SK-N-SH treated with all-trans-retinoic acid at 6 μM for 48 hours (cell line): ENCODE measurements at regions not wholly inside any gene's neighbourhood (a gene's known extent, or its start where the extent isn't known, plus 50 kb on each side); places are given as distances from the start of the nearest gene placed in this dataset.
"Not testable (repeated sequence)": the region's sequence is repeated elsewhere in the genome, so short reads cannot be mapped to it uniquely, and the experiment has no call there.

Experiments
- ATAC-seq: fragments of 200-7000 bp; cut with Tn5 transposase; 3 replicates; pipeline ENCODE4 v1.9.1; 2020; ENCODE audit warnings: mild to moderate bottlenecking, moderate library complexity
- ARNTL ChIP-seq: fragments of 450-650 bp; formaldehyde crosslinking; IDR thresholded peaks from 2 replicates; pipeline ENCODE4 v1.5.0; 2020; ENCODE audit warnings: low read depth, mild to moderate bottlenecking, moderate library complexity, borderline replicate concordance
- CREB5 ChIP-seq: fragments of 250-450 bp; sonication (Bioruptor Pico); IDR thresholded peaks from 2 replicates; pipeline ENCODE4 v1.5.1; 2020; ENCODE audit warnings: low read depth, mild to moderate bottlenecking, moderate library complexity
- CSDC2 ChIP-seq: fragments of 250-450 bp; sonication (Bioruptor Pico); IDR thresholded peaks from 2 replicates; pipeline ENCODE4 v1.5.0; 2020; ENCODE audit warnings: mild to moderate bottlenecking, moderate library complexity
- CSRNP3 ChIP-seq: fragments of 250-450 bp; sonication (Bioruptor Pico); IDR thresholded peaks from 2 replicates; pipeline ENCODE4 v1.5.1; 2021; ENCODE audit warnings: mild to moderate bottlenecking, moderate library complexity
- ESRRG ChIP-seq: fragments of 250-450 bp; sonication (Bioruptor Pico); IDR thresholded peaks from 2 replicates; pipeline ENCODE4 v1.6.1; 2021; ENCODE audit warnings: mild to moderate bottlenecking
- GLIS3 ChIP-seq: fragments of 250-450 bp; sonication (Bioruptor Pico); IDR thresholded peaks from 2 replicates; pipeline ENCODE4 v1.5.0; 2020; ENCODE audit warnings: mild to moderate bottlenecking, moderate library complexity
- ISL1 ChIP-seq: fragments of 250-450 bp; sonication (Bioruptor Pico); IDR thresholded peaks from 2 replicates; pipeline ENCODE4 v2.1.2; 2022; ENCODE audit warnings: mild to moderate bottlenecking, moderate library complexity
- OSR1 ChIP-seq: fragments of 250-450 bp; sonication (Bioruptor Pico); IDR thresholded peaks from 2 replicates; pipeline ENCODE4 v1.8.0; 2022; ENCODE audit warnings: moderate library complexity, mild to moderate bottlenecking, inconsistent platforms
- PATZ1 ChIP-seq: fragments of 250-450 bp; sonication (Bioruptor Pico); IDR thresholded peaks from 2 replicates; pipeline ENCODE4 v1.8.0; 2020; ENCODE audit warnings: mild to moderate bottlenecking, moderate library complexity, borderline replicate concordance
- PPARA ChIP-seq: fragments of 250-450 bp; sonication (Bioruptor Pico); IDR thresholded peaks from 2 replicates; pipeline ENCODE4 v1.5.0; 2020; ENCODE audit warnings: mild to moderate bottlenecking, borderline replicate concordance
- RARB ChIP-seq: fragments of 250-450 bp; sonication (Bioruptor Pico); IDR thresholded peaks from 2 replicates; pipeline ENCODE4 v1.8.0; 2021; ENCODE audit warnings: mild to moderate bottlenecking, moderate library complexity
- SNAI2 ChIP-seq: fragments of 250-450 bp; sonication (Bioruptor Pico); IDR thresholded peaks from 2 replicates; pipeline ENCODE4 v1.5.0; 2020; ENCODE audit warnings: mild to moderate bottlenecking, moderate library complexity
- TCF4 ChIP-seq: fragments of 250-450 bp; sonication (Bioruptor Pico); IDR thresholded peaks from 2 replicates; pipeline ENCODE4 v1.8.0; 2021; ENCODE audit warnings: mild to moderate bottlenecking, moderate library complexity, borderline replicate concordance
- TOX ChIP-seq: fragments of 250-450 bp; sonication (Bioruptor Pico); IDR thresholded peaks from 2 replicates; pipeline ENCODE4 v1.8.0; 2021; ENCODE audit warnings: mild to moderate bottlenecking, moderate library complexity, borderline replicate concordance
- TSHZ2 ChIP-seq: fragments of 250-450 bp; sonication (Bioruptor Pico); IDR thresholded peaks from 2 replicates; pipeline ENCODE4 v1.5.0; 2020; ENCODE audit warnings: mild to moderate bottlenecking, moderate library complexity
- ZFP30 ChIP-seq: fragments of 450-650 bp; formaldehyde crosslinking; IDR thresholded peaks from 2 replicates; pipeline ENCODE4 v1.5.0; 2022; ENCODE audit warnings: mild to moderate bottlenecking, moderate library complexity
- ZNF565 ChIP-seq: fragments of 450-650 bp; formaldehyde crosslinking; conservative IDR thresholded peaks from 2 replicates; pipeline ENCODE4 v1.5.0; 2020; ENCODE audit warnings: low read depth, mild to moderate bottlenecking, moderate library complexity
- ZNF70 ChIP-seq: fragments of 450-650 bp; formaldehyde crosslinking; IDR thresholded peaks from 2 replicates; pipeline ENCODE4 v1.5.0; 2020; ENCODE audit warnings: mild to moderate bottlenecking, moderate library complexity
- ZNF8 ChIP-seq: fragments of 450-650 bp; formaldehyde crosslinking; IDR thresholded peaks from 2 replicates; pipeline ENCODE4 v1.5.0; 2020; ENCODE audit warnings: mild to moderate bottlenecking, moderate library complexity

GRCh38 chr11:37177721-37178120 lies 579.7 kb upstream of the RAG2 start:
- no peak for ATAC-seq
- no peak for TF ChIP-seq PATZ1 (CRISPR knock-in tag)
- no peak for TF ChIP-seq RARB (CRISPR knock-in tag)
- TF ChIP-seq SNAI2 (CRISPR knock-in tag), result no peak
- TF ChIP-seq ISL1 (CRISPR knock-in tag), result no peak
- TF ChIP-seq PPARA (CRISPR knock-in tag), result no peak
- TF ChIP-seq ZNF70 (CRISPR knock-in tag), result no peak
- TF ChIP-seq TCF4 (CRISPR knock-in tag), result no peak
- no peak for TF ChIP-seq ZNF565
- no peak for TF ChIP-seq TSHZ2 (CRISPR knock-in tag)
- TF ChIP-seq, all 23 proteins: peak for 0

- TF ChIP-seq ARNTL, result no peak
- no peak for TF ChIP-seq ISL1 (CRISPR knock-in tag)
- no peak for TF ChIP-seq CSDC2
- no peak for TF ChIP-seq GLIS3 (CRISPR knock-in tag)
- ATAC-seq, result no peak
Observed at GRCh38 chr11:37171451-37171850, 573.4 kb upstream of the RAG2 start.

GRCh38 chr11:37170311-37170710 lies 572.3 kb upstream of the RAG2 start:
- TF ChIP-seq OSR1 (CRISPR knock-in tag) (no peak), ZNF565 (no peak), ESRRG (CRISPR knock-in tag) (no peak), TOX (CRISPR knock-in tag) (no peak), CSRNP3 (CRISPR knock-in tag) (no peak), PPARA (CRISPR knock-in tag) (no peak), ZFP30 (CRISPR knock-in tag) (no peak), PATZ1 (CRISPR knock-in tag) (no peak), ISL1 (CRISPR knock-in tag) (no peak), ZNF70 (CRISPR knock-in tag) (no peak), CREB5 (CRISPR knock-in tag) (no peak), GLIS3 (CRISPR knock-in tag) (no peak), RARB (CRISPR knock-in tag) (no peak)
- ATAC-seq, result no peak

GRCh38 chr11:37145434-37145833 lies 547.4 kb upstream of the RAG2 start:
- not testable (repeated sequence) for ATAC-seq

- TF ChIP-seq ZNF8 (CRISPR knock-in tag) (no peak), GLIS3 (CRISPR knock-in tag) (no peak), ISL1 (CRISPR knock-in tag) (no peak), SNAI2 (CRISPR knock-in tag) (no peak), CSDC2 (no peak)
- ATAC-seq, result no peak
Observed at GRCh38 chr11:37142591-37142990, 544.6 kb upstream of the RAG2 start.
